TTC549 (cell line): ENCODE measurements at regions not wholly inside any gene's neighbourhood (a gene's known extent, or its start where the extent isn't known, plus 50 kb on each side); places are given as distances from the start of the nearest gene placed in this dataset.
"Not testable (repeated sequence)": the region's sequence is repeated elsewhere in the genome, so short reads cannot be mapped to it uniquely, and the experiment has no call there.

Experiments
- FAIRE-seq: peaks from 2 replicates; lab custom pipeline; 2012; peaks lifted over from hg19 to GRCh38; lab: Jason Lieb, UNC

- FAIRE-seq = no peak
Measured at GRCh38 chr3:22704571-22705354, 498.4 kb upstream of the UBE2E2 start.

- FAIRE-seq = not testable (repeated sequence)
Measured at GRCh38 chr3:22706922-22707321, 496.2 kb upstream of the UBE2E2 start.

DNA sequence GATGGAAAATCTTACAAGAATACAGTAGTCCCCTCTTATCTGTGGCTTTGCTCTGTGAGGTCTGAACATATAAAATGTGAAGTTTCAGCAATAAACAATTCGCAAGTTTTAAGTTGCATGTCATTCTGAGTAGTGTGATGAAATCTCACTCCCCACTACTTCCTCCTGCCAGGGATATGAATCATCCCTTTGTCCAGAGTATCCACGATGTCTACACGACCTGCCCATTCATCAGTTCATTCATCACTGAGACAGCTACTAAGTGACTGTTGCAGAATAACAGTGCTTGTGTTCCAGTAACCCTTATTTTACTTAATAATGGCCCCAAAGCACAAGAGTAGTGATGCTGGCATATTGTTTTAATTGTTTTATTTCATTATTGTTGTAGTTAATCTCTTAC, 489.2 kb upstream of the UBE2E2 start:
- no peak for FAIRE-seq

- FAIRE-seq = no peak
Measured at GRCh38 chr3:22714749-22715148, 488.4 kb upstream of the UBE2E2 start.

DNA sequence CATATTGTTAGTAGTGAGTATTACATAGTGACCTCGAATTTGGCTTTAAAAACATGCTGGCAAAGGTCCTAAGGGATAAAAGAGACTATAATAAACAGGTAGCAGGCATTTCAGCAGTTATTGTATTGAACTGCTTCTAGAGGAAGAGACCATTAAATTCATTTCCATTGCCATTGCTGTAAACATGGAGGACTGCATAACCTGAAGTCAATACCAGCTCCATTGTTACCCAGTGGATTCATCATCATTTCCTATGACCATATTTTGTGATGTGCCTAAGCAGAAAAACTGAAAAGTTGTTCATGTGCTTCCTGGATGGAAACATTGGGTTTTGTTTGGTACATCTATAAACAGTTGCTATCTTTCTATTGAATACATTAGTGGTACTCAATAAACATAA, 482.5 kb upstream of the UBE2E2 start:
- no peak for FAIRE-seq

- no peak for FAIRE-seq
Measured at GRCh38 chr3:22724420-22724819, 478.7 kb upstream of the UBE2E2 start.

GRCh38 chr3:22728406-22728805, 474.7 kb upstream of the UBE2E2 start:
- no peak for FAIRE-seq

GRCh38 chr3:22729212-22729611, 473.9 kb upstream of the UBE2E2 start:
- FAIRE-seq = no peak

GRCh38 chr3:22729981-22730380, 473.1 kb upstream of the UBE2E2 start:
- no peak for FAIRE-seq

DNA sequence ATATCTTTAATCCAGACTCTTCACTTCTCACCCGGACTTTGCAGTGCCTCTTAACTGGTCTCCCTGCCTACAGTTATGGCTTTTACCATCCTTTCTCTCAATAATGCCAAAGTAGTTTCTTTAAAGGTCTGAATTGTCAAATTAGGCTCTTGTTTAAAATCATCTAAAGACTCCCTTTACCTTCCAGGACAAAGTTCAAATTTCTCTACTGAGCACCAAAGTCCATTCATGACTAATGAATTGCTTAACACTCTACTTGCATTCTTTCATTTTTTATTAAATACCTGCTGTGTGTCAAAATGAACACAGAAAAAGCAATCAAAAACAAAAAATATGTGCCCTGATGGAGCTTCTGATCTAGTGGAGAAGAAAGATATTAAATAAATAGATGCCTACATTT, 472.4 kb upstream of the UBE2E2 start:
- no peak for FAIRE-seq

DNA sequence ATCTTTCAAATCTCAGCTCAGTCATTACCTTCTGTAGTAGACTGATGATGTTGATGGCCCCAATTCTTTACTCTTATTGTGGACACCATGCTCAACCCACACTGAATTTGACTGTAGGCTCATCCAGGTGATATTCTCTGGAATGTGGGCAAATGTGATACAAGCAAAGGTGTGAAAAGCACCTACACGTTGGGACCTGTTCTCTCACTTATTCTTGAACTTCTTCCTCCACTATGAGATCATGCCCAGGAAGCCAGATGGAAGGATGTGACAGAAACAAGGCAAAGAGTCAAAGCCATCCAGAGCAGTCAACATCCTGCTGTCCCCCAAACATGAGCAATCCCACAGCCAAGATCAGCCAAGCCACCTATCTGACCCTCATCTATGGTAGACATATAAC, 471.2 kb upstream of the UBE2E2 start:
- no peak for FAIRE-seq

DNA sequence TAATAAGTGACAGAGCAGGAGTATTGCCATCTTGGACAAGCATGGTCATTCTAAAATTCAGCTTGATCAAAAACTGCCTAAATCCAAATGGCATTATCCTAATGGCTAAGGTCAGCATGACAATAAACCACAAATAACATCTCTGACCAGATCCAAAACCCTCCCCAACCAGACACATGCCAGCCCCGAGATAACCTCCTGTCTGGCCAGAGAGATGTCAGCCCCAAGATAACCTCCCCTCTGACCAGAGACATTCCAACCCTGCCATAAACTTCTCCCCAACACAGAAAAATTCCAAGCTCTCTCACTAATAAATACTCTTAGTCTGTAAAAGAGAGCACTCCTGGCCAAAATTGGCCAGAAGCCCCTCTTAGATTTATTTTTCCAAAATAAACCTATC, 470.5 kb upstream of the UBE2E2 start:
- FAIRE-seq = no peak

- FAIRE-seq = no peak
Measured at GRCh38 chr3:22734207-22734606, 468.9 kb upstream of the UBE2E2 start.

GRCh38 chr3:22734756-22735155, 468.4 kb upstream of the UBE2E2 start:
- no peak for FAIRE-seq

DNA sequence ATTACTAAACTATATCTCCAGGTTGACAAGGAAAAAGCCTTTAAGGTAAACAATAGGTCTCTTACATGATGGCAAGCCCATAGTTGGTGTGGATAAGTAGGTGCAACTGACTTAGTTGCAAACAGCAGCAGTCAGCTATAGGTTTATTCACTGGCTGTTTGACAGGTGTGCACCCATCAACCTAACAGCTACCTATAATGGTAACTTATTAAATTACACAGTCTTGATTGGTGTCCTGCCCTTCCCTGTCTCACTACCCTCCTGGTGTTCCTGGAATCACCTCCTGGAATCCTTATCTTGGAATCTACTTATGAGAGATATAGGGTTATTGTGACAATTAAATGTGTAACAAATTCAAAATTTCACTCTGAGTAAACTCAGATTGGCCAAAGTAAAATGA, 467.8 kb upstream of the UBE2E2 start:
- no peak for FAIRE-seq

- not testable (repeated sequence) for FAIRE-seq
Measured at GRCh38 chr3:22743386-22743785, 459.7 kb upstream of the UBE2E2 start.

DNA sequence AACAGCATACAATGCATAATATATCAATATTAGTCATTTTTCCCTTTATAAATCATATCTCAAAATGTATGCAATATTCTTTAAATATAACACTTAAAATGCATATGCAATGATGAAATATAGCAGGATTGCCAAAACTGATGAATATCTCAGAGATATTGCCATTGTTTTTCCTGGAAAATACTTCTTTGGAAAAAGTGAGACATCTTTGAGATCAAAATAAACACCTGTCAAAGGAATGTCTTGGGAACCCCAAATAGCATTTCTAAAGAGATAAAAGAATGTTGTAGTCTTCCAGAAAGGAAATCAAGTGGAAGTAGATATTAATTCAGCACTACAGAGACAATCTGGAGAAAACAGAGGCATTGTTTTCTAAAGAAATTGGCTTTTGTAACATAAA, 457.8 kb upstream of the UBE2E2 start:
- no peak for FAIRE-seq

- no peak for FAIRE-seq
Measured at GRCh38 chr3:22746221-22746620, 456.9 kb upstream of the UBE2E2 start.

DNA sequence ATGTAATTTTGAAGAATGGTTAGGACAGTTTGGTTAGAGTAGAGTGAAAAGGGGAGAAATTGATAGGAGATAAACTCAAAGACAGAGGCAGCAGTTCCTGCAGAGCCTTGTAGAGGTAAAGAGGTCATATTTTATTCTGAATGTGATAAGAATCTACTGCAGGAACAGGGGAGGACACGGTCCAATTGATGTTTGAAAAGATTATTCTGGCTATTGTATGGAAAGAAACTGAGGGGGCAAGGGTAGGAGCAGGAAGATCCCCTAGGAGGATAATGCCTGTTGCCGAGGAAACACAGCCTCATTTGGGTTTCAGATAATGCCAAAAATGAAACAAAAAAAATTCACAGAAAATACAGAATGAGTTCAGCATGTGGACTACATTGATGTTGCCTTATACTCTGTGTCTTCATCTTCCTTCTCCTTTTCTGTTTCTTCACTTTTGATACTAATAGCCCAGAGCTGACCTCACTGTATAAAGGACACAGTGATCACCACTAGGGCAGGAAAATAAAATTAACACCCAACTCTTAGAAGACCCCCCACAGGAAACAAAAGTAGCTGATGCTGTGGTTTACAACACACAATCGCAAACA, 454.6 kb upstream of the UBE2E2 start:
- no peak for FAIRE-seq

DNA sequence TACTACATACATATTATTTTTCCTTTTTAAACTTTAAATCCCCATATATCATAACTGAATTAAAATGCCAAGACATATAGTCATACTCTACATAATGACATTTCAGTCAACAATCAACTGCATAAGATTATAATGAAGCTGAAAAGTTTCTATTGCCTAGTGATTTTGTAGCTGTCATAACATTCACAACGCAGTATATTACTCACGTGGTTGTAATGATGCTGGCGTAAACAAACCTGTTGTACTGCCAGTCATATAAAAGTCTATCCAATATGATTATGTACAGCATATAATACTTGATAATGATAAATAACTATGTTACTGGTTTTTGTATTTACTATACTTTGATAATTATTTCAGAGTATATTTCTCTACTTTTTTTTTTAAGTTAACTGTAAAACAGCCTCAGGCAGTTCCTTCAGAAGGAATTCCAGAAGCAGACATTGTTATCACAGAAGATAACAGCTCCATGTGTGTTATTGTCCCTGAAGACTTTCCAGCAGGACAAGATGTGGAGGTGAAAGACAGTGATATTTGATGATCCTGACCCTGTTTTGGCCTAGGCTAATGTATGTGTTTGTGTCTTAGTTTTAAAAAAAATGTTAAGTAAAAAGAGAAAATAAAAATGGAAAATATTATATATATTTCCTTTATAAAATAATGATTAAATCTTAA, 443.4 kb upstream of the UBE2E2 start:
- no peak for FAIRE-seq

- no peak for FAIRE-seq
Measured at GRCh38 chr3:22765679-22766078, 437.4 kb upstream of the UBE2E2 start.

DNA sequence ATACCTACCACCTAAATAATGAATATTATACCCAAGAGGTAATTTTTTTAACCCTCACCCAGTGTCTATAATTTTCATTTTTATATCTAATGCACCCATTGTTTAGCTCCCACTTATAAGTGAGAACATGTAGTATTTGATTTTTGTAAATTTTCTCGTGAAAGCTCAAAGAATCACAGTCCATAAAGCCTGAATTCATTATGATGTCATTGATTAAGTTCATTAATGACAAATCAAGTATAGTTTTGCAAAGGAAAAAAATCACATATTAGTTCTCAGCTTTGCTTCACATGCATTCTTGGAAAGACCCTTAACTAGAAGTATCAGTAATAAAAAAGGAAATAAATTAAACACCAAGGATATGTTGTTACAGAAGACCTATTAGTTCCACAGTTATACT, 425.3 kb upstream of the UBE2E2 start:
- no peak for FAIRE-seq

DNA sequence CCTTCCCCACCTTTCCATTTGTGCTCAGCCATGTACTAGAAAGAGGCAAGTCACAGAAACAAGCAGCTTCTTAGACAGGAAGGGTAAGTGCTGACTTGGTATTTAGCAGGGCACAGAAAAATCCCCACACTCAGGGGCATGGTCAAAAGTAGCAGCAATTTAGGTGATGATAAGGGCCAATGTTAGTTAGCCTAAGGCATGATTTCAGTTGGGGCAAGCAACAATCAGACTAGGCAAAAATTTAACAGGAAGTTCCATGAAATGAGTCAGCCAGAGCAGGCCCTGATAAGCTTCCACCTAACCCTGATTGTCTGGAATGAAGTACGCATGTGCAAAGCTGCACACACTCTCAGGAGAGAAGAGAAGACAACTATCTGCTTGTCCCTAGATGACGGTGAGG, 423.4 kb upstream of the UBE2E2 start:
- no peak for FAIRE-seq

DNA sequence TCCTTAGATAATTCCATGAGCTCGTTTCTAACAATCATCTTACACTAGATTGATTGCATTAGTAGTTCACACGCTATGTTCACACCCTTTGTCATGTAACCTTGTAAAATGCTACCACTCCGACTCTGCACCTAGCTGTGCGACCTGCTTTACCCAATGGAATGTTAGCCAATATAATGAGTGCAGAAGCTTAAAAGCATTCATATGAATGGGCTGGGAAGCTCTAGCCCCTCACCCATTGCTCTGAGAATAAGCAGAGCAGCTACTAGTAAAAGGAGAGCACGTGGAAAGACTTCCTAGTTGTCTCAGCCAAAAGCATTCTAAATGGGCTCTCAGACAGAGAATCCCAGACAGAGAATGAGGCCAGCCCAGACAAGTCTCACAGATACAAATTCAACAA, 410.6 kb upstream of the UBE2E2 start:
- no peak for FAIRE-seq
